ENCODE measurements at regions not wholly inside any gene's neighbourhood (a gene's known extent, or its start where the extent isn't known, plus 50 kb on each side); places are given as distances from the start of the nearest gene placed in this dataset.
A peak's percentile ranks its signal among the peaks of the same experiment; 100 is the strongest.
"Not testable (repeated sequence)": the region's sequence is repeated elsewhere in the genome, so short reads cannot be mapped to it uniquely, and the experiment has no call there.

DNA sequence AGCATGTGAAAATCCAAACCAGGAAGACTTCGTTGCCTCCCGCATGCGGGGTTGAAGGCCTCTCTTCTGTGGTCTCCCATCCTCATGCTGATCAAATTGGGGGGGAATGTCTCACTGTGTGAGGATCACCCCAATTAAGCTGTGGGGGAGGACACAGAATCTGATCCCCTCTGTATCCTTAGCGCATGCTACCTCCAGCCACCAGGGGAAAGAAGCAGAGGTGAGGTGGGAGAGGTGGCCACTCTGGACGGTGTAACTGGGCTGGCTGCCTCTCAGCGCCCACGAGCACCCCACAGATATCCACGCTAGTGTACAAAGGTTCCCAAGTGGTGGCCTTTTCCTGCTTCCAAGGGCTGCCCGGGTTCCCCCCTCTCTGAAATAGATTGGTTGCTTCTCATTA, 177.6 kb upstream of the PLGLB1 start:
- DNase-seq: not testable (repeated sequence)

DNA sequence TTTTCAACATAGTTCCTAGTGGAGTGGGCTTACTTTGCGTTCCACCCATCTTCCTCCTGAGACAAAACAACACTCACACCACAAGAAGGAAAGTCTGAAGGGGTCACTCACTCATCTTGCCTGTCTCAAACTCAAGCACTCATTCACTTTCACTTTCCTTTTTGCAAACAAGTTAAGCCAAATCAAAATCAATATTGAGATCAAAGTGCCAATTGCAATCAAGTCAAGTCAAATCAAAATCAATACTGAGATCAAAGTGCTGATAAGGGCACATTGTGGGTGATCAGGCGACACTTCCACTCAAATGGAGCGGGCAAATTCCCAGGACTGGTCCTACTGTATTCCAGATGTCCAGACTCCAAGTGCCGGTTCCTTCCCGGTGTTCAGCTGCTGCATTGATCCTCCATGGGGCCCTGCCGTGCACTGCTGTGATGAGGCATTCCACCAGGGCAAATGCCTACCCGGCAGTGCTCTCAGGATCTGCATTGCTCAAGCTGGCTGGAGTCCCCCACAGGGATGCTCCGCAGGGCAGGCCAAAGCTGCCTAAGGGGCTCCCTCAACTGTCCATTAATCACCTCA, 183.0 kb upstream of the PLGLB1 start:
- not testable (repeated sequence) for DNase-seq

GRCh38 chr2:87212938-87213337, 191.3 kb upstream of the PLGLB1 start:
- not testable (repeated sequence) for DNase-seq

- not testable (repeated sequence) for DNase-seq
These were observed 195.4 kb upstream of the PLGLB1 start for GRCh38 chr2:87217005-87217404.

GRCh38 chr2:87217741-87218410, 196.2 kb upstream of the PLGLB1 start:
- peak; percentile 87 for DNase-seq

- DNase-seq: not testable (repeated sequence)
These were observed 199.0 kb upstream of the PLGLB1 start for GRCh38 chr2:87220651-87221050.

- not testable (repeated sequence) for DNase-seq
These were observed 200.5 kb upstream of the PLGLB1 start for GRCh38 chr2:87222131-87222530.

GRCh38 chr2:87223873-87224272, 202.2 kb upstream of the PLGLB1 start:
- not testable (repeated sequence) for DNase-seq

DNA sequence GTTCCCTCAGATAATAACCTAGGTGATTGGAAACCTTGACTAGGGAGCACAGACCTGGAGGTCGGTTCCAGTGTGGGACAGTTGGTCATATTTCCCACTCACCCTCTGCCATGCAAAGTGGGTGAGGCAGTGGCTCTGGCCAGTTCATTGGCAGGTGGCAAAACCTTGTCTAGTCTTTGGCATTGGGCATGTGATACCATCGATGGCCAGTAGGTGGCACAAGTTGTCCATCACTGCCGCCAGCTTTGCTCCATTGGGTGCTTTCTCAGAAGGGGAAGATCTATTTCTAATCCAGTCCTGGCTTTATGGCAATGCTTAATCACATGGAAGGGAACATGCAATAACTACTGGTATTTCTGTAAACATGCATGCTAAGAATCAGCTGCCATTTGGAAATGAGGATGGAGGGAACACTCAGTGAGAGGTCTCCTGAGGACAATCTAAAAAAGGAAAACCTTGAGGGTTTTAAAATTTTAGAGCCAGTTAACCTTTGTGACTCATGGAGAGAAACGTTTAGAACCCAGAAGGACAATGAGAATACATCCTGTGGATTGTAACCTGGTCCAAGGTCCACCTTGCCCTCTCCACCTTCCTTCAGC, 207.5 kb upstream of the PLGLB1 start:
- peak; percentile 7 for DNase-seq

GRCh38 chr2:87229964-87230363, 208.3 kb upstream of the PLGLB1 start:
- DNase-seq: not testable (repeated sequence)

- not testable (repeated sequence) for DNase-seq
These were observed 213.8 kb upstream of the PLGLB1 start for GRCh38 chr2:87235333-87235981.

DNA sequence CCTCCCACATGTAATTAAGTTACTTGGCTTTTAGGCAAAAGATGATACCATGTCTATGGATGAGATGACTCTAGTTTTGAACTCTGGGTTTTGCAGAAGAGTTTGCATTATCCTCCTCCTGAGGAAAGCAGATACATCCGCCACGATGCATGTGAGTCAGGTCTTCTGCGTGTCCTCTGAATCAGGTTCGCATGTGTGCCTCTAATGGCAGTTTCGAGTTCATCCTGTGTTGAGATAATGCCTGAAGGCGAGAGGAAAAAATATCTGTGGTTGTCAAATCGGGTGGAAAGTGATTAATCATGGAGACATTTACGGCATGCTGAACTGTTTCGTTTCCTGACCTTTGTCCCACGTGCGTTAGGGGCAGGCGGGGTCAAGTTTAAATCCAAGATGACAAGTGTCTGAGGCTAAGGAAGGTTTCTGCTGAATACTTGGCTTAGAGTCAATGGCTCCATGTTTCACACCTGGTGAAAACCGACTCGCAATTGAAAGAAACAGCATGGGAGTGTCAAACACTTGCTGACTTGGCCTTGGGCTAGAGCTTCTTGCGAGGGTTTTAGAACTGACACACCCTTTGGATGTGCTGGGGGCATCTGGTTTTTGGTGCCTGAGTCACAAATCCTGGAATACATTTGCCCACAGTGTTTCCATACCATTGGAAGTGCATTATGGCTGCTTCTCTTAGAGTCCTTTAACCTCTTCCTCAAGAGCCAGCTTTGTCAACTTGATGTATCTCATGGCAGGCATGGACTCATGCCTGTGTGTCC, 216.1 kb upstream of the PLGLB1 start:
- peak; percentile 64 for DNase-seq

GRCh38 chr2:87239558-87240215, 218.0 kb upstream of the PLGLB1 start:
- DNase-seq: not testable (repeated sequence)

- peak; percentile 47 for DNase-seq
These were observed 224.5 kb upstream of the PLGLB1 start for GRCh38 chr2:87246066-87246717.

GRCh38 chr2:87252046-87252445, 230.4 kb upstream of the PLGLB1 start:
- DNase-seq: not testable (repeated sequence)

DNA sequence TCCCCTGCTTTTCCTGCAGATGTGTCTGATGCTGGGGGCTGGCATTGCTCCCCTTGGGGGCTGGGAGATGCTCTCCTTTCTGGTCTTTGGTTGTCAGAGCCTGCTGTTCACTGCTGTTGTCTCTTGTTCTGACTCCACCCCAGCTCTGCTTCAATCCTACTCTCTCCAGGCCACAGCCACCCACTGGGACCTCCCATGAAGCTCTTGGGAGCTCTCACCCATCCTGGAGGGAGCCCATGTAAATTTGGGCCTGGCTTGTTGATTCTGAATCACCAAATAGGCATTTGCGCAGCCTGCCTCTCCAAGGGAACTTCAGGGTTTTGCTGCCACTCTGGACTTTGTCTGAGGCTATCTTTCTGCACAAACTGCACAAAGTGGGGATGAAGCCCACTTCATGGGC, 232.9 kb upstream of the PLGLB1 start:
- DNase-seq: not testable (repeated sequence)

DNA sequence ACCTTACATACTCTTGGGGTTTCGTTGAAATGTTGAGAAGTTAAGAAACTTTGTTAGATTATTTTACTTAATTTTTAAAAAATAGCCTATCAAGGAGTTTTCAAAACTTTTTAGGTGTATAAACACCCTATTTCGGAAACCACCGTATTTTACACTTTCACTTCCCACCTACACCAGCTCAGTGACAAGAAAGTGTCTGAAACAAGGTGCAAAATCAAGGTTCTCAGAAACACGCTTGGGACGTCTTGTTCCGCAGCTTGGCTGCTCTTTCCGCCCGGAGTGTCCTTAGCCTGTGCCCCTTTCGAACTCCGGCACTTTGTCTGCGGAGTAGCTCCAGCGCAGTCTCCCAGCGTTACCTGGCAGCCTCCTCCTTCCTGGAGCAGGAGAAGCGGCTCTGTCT, 233.8 kb upstream of the PLGLB1 start:
- not testable (repeated sequence) for DNase-seq

- not testable (repeated sequence) for DNase-seq
These were observed 237.2 kb upstream of the PLGLB1 start for GRCh38 chr2:87258887-87259286.

GRCh38 chr2:87262184-87262702, 240.6 kb upstream of the PLGLB1 start:
- peak; percentile 14 for DNase-seq

GRCh38 chr2:87263868-87264518, 242.3 kb upstream of the PLGLB1 start:
- DNase-seq: not testable (repeated sequence)

DNA sequence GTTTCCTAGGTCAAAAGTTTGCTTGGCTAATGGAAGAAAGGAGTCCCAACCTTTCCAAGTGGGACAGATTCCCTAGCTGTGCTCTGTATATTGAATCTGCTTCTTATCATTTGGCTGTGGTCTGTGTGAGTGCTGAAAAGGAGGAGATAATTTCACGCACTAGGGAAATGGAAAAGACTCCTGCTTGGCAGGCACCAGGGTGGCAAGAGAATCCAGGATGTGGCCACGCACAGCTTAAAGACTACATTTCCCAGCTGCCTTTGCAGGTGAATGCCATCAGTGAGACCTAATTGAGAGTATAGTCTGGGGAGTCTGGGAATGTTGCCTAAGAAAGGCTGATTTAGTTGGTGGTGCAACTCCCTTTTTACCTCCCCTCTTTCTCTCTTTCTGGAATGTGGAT, 253.5 kb upstream of the PLGLB1 start:
- not testable (repeated sequence) for DNase-seq
